ENCODE measurements at regions not wholly inside any gene's neighbourhood (a gene's known extent, or its start where the extent isn't known, plus 50 kb on each side); places are given as distances from the start of the nearest gene placed in this dataset.

DNA sequence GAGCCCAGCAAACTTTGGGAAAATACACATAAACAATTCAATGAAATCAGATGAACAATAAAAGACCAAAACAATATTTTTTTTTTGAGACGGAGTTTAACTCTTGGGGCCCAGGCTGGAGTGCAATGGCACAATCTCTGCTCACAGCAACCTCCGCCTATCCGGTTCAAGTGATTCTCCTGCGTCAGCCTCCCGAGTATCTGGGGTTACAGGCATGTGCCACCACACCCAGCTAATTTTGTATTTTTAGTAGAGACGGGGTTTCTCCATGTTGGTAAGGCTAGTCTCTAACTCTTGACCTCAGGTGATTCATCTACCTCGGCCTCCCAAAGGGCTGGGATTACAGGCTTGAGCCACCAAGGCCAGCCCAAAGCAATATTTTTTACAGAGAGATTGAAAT, 1588.5 kb downstream of the BRINP3 start:
- Mint-ChIP-seq H3K27me3 (no peaks in the 10 kb centered on the region), H3K4me1 (no peaks in the 10 kb centered on the region), H3K4me3 (no peak overlapping the region), H3K36me3 (ENCODE audit: low read depth) (no peaks in the 10 kb centered on the region), H3K27ac (no peak overlapping the region), H3K9me3 (peaks cover 13% of the 10 kb centered on the region)
- no peak for ATAC-seq
- no peak for DNase-seq

DNA sequence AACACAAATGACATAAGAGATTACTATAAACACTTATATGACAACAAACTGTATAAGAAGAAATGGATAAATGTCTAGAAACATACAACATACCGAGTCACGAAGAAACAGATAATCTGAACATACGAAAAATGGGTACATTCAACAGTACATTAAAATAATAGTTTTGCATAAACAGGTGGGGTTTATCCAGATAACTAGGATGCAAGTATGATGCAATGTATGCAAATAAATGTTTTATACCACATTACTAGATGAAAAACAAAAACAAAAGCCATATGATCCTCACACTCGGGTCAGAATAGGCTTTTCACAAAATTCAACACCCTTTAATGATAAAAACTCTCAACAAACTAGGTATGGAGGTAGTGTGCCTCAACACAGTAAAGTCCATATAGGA, 1585.7 kb downstream of the BRINP3 start:
- ATAC-seq, result no peak
- H3K4me3 Mint-ChIP-seq, result no peak overlapping the region
- H3K36me3 Mint-ChIP-seq (ENCODE audit: low read depth), result no peaks in the 10 kb centered on the region

DNA sequence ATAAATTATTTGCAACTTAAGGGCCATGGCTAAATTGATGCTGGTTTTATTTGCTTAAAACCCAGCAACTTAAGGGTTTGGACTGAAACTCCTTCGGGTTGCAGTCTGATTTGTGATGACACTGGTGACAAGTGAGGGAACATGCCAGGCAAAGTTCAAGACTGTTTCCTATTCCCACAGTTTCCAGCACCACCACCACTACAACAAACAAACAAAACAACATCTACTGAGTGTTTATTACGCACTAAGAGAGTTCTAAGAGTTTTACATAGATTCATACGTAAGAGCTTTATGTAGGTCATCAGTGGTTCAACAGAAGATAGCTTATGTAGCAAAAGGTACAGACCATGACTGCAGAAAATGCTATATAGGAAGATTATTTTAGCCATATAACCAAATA, 1582.1 kb downstream of the BRINP3 start:
- H3K9me3 Mint-ChIP-seq, result peaks cover 3% of the 10 kb centered on the region
- H3K4me3 Mint-ChIP-seq, result no peak overlapping the region
- DNase-seq, result no peak
- no peaks in the 10 kb centered on the region for H3K36me3 Mint-ChIP-seq (ENCODE audit: low read depth)
- no peaks in the 10 kb centered on the region for H3K4me1 Mint-ChIP-seq
- no peak overlapping the region for H3K27ac Mint-ChIP-seq
- no peak for ATAC-seq
- H3K27me3 Mint-ChIP-seq, result no peaks in the 10 kb centered on the region

More for the DNA sequence above, 1585.7 kb downstream of the BRINP3 start:
- H3K27me3 Mint-ChIP-seq, result no peaks in the 10 kb centered on the region
- no peaks in the 10 kb centered on the region for H3K4me1 Mint-ChIP-seq
- DNase-seq, result no peak
- H3K27ac Mint-ChIP-seq, result no peak overlapping the region
- peaks cover 16% of the 10 kb centered on the region for H3K9me3 Mint-ChIP-seq

DNA sequence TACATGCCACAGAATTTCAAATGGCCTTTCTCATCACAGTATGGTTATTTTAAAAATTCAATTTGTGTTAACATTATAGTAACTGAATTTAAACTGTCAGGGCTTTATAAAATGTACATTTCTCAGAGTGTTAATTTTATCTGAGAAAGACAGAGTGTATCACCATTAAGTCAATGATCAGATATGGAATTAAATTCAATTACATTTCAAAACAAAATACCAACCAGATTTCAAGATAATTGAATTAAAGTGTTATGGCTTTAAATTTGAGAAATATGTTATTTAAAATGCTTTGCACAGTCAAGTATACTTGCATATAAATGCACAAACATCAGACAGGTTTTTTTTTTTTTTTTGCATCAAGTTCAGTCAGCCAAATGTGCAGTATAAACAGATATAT, 1574.4 kb downstream of the BRINP3 start:
- no peak for ATAC-seq
- Mint-ChIP-seq H3K27ac (no peak overlapping the region), H3K27me3 (no peaks in the 10 kb centered on the region), H3K4me1 (no peaks in the 10 kb centered on the region), H3K4me3 (no peak overlapping the region), H3K36me3 (ENCODE audit: low read depth) (no peaks in the 10 kb centered on the region), H3K9me3 (peaks cover 10% of the 10 kb centered on the region)
- DNase-seq, result no peak

DNA sequence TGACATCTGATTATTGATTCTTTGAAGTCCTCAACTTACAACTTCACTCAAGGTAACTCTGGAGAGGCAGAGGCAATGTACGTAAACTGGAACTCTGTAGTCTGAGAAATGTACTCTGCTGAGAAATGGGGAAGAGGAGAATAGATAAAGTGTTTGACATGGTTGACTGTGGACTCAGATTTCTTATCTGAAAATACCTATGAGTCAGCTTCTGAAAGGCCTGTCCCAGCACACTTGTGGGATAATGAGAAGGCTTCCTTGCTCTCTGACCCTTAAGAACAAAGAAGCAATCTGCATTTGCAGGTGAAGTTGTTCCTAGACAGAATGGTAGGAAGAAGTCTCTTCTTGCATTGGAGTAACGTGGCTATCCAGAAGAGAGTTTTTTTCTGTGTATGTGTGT, 1573.5 kb downstream of the BRINP3 start:
- no peaks in the 10 kb centered on the region for H3K27me3 Mint-ChIP-seq
- no peak overlapping the region for H3K4me3 Mint-ChIP-seq
- peaks cover 10% of the 10 kb centered on the region for H3K9me3 Mint-ChIP-seq
- DNase-seq (no peak), ATAC-seq (no peak)
- no peak overlapping the region for H3K27ac Mint-ChIP-seq
- no peaks in the 10 kb centered on the region for H3K4me1 Mint-ChIP-seq
- H3K36me3 Mint-ChIP-seq (ENCODE audit: low read depth), result no peaks in the 10 kb centered on the region

DNA sequence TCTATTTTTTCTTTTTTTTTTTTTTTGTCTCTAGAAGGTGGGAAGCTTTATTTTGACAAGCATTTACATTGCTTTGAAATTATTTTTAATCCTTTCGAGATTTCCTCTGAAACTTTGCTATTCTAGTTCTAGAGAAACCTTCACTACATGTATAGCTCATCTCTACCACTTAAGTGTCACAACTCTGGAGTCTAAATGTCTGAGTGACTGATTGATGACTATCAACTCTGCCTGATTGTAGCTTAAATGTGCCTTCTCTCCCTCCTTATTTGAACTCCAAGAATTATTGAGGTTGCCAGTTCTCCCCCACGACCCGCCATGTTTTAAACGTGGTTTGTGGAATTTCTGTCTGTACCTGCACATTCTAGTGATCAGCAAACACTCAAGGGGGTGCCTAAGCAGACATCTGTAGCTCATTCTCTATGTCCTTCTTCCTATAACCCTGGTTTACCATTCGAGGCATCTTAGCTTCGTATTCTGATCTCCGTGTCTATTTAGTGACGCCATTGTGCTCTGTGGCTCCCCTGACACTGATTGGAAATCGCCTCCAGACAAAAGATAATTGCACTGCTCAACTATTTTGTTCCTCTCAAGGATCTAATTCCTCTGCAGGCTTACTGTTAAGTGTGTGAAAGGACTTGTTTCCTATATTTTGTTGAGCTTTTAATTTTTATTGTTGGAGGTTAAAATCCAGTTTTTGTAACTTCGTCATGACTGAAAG, 1570.6 kb downstream of the BRINP3 start:
- H3K4me3 Mint-ChIP-seq, result no peak overlapping the region
- DNase-seq (no peak), ATAC-seq (no peak)
- peaks cover 9% of the 10 kb centered on the region for H3K9me3 Mint-ChIP-seq
- no peaks in the 10 kb centered on the region for H3K27me3 Mint-ChIP-seq
- no peaks in the 10 kb centered on the region for H3K36me3 Mint-ChIP-seq (ENCODE audit: low read depth)
- no peaks in the 10 kb centered on the region for H3K4me1 Mint-ChIP-seq
- H3K27ac Mint-ChIP-seq, result no peak overlapping the region

DNA sequence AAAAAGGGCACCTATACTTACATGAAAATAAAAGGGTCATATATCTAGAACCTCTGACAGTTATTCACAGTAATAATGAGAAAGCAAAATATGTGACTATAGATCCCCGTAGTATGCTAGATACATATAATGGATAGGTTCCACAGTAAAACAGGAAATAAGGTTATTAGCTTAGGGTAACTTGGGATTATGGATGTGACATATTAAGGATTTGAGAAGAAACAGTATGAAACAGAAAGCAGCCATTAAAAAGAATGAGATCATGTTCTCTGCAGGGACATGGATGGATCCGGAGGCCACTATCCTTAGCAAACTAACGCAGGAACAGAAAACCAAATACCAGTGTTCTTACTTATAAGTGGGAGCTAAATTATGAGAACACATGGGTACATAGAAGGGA, 1547.3 kb downstream of the BRINP3 start:
- no peak for ATAC-seq
- H3K36me3 Mint-ChIP-seq (ENCODE audit: low read depth), result no peaks in the 10 kb centered on the region
- H3K9me3 Mint-ChIP-seq, result peaks cover 3% of the 10 kb centered on the region
- no peak overlapping the region for H3K4me3 Mint-ChIP-seq
- H3K27ac Mint-ChIP-seq, result no peak overlapping the region
- H3K4me1 Mint-ChIP-seq, result no peaks in the 10 kb centered on the region
- no peaks in the 10 kb centered on the region for H3K27me3 Mint-ChIP-seq
- DNase-seq, result no peak

DNA sequence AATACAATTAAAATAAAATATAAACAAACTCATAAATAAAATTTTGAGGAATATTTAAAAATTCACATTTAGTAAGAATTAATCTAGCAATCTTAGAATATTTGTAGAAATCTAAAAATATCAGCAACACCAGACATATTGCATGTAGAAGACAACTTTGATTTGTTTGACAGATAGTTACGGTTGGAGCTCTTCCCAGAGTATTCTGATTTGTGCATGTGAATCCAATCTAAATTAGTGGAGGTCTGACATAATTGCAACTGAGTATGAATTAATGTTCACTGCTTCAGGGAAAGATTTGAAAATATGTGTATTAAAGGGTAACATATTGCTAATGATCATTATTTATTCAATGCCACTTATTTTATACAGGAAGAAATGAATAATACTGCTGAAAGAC, 1546.2 kb downstream of the BRINP3 start:
- H3K36me3 Mint-ChIP-seq (ENCODE audit: low read depth), result no peaks in the 10 kb centered on the region
- ATAC-seq, result no peak
- no peaks in the 10 kb centered on the region for H3K4me1 Mint-ChIP-seq
- no peak for DNase-seq
- H3K27ac Mint-ChIP-seq, result no peak overlapping the region
- H3K4me3 Mint-ChIP-seq, result no peak overlapping the region
- no peaks in the 10 kb centered on the region for H3K27me3 Mint-ChIP-seq
- H3K9me3 Mint-ChIP-seq, result peaks cover 3% of the 10 kb centered on the region

DNA sequence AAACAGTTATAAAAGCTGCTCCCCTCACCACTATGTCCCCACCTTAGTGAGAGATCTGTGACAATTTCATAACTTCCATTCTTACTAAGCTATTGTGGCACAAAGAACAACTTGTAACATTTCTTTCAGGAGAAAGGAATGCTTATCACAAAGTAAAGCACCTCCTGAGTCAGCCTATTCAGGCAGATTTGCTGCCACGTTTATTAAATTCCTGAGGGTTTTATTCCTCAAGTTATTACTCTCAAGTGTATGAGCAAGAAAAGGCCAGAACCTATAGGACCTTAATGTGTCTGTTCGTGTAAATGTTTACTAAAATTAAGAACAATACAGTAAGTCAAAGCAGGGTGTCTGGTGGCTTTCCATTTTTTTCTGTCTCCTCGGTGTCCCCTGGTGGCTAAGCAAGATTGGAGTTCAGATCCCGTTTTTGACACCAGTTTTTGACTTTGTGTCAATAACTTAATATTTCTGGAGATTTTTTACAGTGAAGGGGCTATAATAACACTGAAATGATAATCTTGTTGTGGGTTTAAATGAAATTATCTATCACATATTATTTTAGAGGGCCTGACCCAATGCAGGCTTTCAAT, 1539.6 kb downstream of the BRINP3 start:
- H3K36me3 Mint-ChIP-seq (ENCODE audit: low read depth), result no peaks in the 10 kb centered on the region
- H3K4me3 Mint-ChIP-seq, result no peak overlapping the region
- peaks cover 5% of the 10 kb centered on the region for H3K9me3 Mint-ChIP-seq
- DNase-seq, result no peak
- H3K27ac Mint-ChIP-seq, result no peak overlapping the region
- no peaks in the 10 kb centered on the region for H3K27me3 Mint-ChIP-seq
- H3K4me1 Mint-ChIP-seq, result no peaks in the 10 kb centered on the region
- ATAC-seq, result no peak

DNA sequence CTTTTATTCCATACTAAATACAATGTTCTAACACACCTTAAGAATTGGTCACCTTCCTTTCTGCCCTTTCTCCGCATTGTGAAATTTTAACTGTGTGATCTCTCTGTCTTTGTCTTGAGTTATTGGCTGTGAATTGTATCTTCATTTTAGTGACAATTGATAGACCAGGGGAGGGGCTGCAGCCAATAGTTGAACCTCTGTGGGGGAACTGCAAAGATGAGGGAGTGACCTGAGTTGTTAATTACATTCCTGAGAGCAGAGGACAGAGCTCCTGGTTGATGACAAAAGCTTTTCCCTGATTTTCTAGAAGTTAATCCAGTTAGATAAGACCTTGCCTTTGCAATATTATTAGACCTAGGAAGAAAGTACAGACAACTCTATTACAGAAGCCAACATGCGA, 1535.7 kb downstream of the BRINP3 start:
- DNase-seq, result no peak
- Mint-ChIP-seq H3K27ac (no peak overlapping the region), H3K4me1 (no peaks in the 10 kb centered on the region), H3K4me3 (no peak overlapping the region), H3K9me3 (peaks cover 5% of the 10 kb centered on the region), H3K36me3 (ENCODE audit: low read depth) (no peaks in the 10 kb centered on the region), H3K27me3 (no peaks in the 10 kb centered on the region)
- no peak for ATAC-seq

DNA sequence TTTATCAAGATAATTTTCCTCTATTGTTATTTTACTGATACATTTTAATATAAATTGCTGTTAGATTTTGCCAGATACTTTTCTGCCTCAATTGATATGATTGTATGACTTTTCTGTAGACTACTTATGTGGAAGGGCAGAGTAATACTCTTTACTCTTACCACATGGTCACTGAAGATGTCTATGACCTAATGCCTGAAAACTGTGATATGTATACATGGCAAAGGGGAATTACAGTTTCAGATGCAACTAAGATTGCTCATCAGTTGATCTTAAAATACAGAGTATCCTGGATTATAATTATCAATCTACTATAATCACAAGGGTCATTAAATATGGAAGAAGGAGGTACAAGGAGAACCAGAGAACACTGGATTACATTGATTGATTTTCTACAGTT, 1528.0 kb downstream of the BRINP3 start:
- Mint-ChIP-seq H3K36me3 (ENCODE audit: low read depth) (no peaks in the 10 kb centered on the region), H3K4me3 (no peak overlapping the region), H3K9me3 (peaks cover 4% of the 10 kb centered on the region), H3K27me3 (no peaks in the 10 kb centered on the region), H3K27ac (no peak overlapping the region), H3K4me1 (no peaks in the 10 kb centered on the region)
- no peak for ATAC-seq
- DNase-seq, result no peak

DNA sequence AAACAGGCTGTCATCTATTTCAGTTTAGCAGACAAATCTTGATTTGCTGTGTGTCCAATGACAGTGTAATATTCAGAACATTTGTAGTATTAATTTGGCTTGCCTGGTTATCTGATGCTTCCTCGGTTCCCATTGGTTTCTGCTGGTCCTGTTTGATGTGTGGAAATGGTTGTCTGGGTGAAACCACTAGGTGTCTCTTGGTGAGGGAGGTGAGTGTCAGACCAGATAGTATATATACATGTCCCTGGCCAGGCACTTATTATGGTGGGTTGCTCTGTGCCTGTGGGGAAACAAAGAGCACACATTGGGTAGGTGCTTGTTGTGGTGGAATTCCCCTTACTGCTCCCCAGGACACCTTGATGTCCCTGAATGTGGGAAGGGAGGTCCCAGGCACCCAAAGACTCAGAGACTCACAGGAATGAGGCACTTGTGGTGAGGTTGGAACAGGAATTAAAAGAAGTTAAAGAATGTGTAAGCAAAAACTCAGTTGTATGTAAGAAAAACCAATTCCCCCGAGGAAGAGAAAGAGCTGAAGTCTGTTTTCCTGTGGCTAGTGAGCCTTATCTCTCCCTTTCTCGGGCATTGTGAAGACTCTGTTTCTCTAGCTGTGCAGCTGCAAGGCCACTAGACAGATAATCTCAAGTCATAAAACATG, 1519.1 kb downstream of the BRINP3 start:
- Mint-ChIP-seq H3K36me3 (ENCODE audit: low read depth) (no peaks in the 10 kb centered on the region), H3K27me3 (no peaks in the 10 kb centered on the region), H3K9me3 (peaks cover 14% of the 10 kb centered on the region), H3K4me3 (no peak overlapping the region), H3K27ac (no peak overlapping the region), H3K4me1 (no peaks in the 10 kb centered on the region)
- ATAC-seq, result no peak
- no peak for DNase-seq

DNA sequence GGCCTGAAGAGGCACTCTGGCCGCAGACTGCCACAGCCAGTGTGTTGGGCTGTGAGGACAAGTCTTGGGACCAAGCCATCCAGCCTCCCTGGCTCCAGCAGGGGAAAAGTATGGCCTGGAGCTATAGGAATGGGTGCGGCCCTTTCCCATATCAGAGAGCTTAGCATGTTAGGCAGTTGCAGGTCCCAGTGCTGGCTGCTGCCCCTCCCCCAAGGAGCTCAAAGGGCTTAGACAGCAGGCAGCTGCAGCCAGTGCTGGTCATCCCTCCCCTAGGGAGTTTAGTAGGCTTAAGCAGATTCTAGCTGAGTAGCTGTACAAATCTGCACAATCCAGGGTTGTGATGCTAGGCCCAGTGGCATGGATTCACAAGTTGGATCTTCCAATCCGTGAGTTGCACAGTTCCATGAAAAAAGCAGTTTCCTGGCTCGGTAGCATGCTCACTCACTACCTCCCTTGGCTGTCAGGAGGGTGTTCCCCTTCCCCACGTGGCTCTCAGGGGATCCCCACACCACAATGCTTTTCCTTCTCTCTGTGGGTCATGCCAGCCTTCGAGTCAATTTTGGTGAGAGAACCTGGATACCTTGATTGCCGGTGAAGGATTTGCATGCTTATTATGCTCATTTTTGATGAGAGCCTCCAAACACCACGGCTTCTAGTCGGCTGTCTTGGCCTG, 1490.8 kb downstream of the BRINP3 start:
- H3K36me3 Mint-ChIP-seq (ENCODE audit: low read depth), result no peaks in the 10 kb centered on the region
- H3K4me1 Mint-ChIP-seq, result no peaks in the 10 kb centered on the region
- H3K27me3 Mint-ChIP-seq, result no peaks in the 10 kb centered on the region
- DNase-seq (no peak), ATAC-seq (no peak)
- H3K27ac Mint-ChIP-seq, result no peak overlapping the region
- H3K4me3 Mint-ChIP-seq, result no peak overlapping the region
- peaks cover 30% of the 10 kb centered on the region for H3K9me3 Mint-ChIP-seq

DNA sequence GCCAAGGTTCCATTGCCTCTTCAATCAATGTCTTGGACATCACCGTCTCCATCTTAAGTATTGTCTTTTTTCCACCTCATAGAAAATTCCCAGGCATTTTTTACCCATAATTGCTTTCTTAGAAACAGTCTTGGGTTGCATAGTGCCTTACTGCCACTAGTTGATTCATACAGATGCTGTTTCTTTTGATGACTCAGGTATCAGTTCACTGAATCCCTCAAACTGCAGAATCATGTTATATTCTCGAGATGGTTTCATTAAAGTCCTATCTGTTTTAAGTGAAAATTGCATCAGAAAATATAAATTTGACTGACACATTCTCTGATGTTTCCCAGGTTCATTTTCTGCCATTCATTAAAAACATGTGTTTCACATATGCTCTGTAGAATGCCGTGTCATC, 1489.1 kb downstream of the BRINP3 start:
- Mint-ChIP-seq H3K4me1 (no peaks in the 10 kb centered on the region), H3K36me3 (ENCODE audit: low read depth) (no peaks in the 10 kb centered on the region), H3K4me3 (no peak overlapping the region), H3K27ac (no peak overlapping the region), H3K27me3 (no peaks in the 10 kb centered on the region), H3K9me3 (peaks cover 15% of the 10 kb centered on the region)
- DNase-seq, result no peak
- ATAC-seq, result no peak

Data from activated naive CD8-positive, alpha-beta T cell treated with anti-CD3 and anti-CD28 coated beads, Interleukin-2, amount 50 U/mL, for 24 hours (primary cell).